Right hindlimb (tissue), 1 donor: ENCODE measurements at regions not wholly inside any gene's neighbourhood (a gene's known extent, or its start where the extent isn't known, plus 50 kb on each side); places are given as distances from the start of the nearest gene placed in this dataset.

ENCODE experiments used
- DNase-seq: peaks from one replicate; pipeline ENCODE4 v3.0.0-alpha.2; 2018

- DNase-seq = no peak
These were observed 174.3 kb upstream of the TNFAIP3 start for GRCh38 chr6:137692806-137693205.

GRCh38 chr6:137693711-137694110, 173.3 kb upstream of the TNFAIP3 start:
- no peak for DNase-seq

GRCh38 chr6:137696765-137697164, 170.3 kb upstream of the TNFAIP3 start:
- DNase-seq = no peak

GRCh38 chr6:137697267-137697938, 169.7 kb upstream of the TNFAIP3 start:
- DNase-seq = no peak

- no peak for DNase-seq
These were observed 168.4 kb upstream of the TNFAIP3 start for GRCh38 chr6:137698636-137699030.

- DNase-seq = no peak
These were observed 167.9 kb upstream of the TNFAIP3 start for GRCh38 chr6:137699031-137699683.

- no peak for DNase-seq
These were observed 166.9 kb upstream of the TNFAIP3 start for GRCh38 chr6:137700161-137700560.

- no peak for DNase-seq
These were observed 166.1 kb upstream of the TNFAIP3 start for GRCh38 chr6:137700751-137701477.

- no peak for DNase-seq
These were observed 165.1 kb upstream of the TNFAIP3 start for GRCh38 chr6:137701942-137702341.

GRCh38 chr6:137702791-137703424, 164.2 kb upstream of the TNFAIP3 start:
- no peak for DNase-seq

- DNase-seq = no peak
These were observed 162.3 kb upstream of the TNFAIP3 start for GRCh38 chr6:137704802-137705159.

- DNase-seq = peak; percentile 71
These were observed 161.6 kb upstream of the TNFAIP3 start for GRCh38 chr6:137705160-137706082.

GRCh38 chr6:137706083-137706750, 160.8 kb upstream of the TNFAIP3 start:
- DNase-seq = no peak

- no peak for DNase-seq
These were observed 159.9 kb upstream of the TNFAIP3 start for GRCh38 chr6:137707038-137707589.

- peak; percentile 59 for DNase-seq
These were observed 159.3 kb upstream of the TNFAIP3 start for GRCh38 chr6:137707590-137708360.

GRCh38 chr6:137708481-137708880, 158.6 kb upstream of the TNFAIP3 start:
- no peak for DNase-seq

GRCh38 chr6:137709424-137710236, 157.4 kb upstream of the TNFAIP3 start:
- DNase-seq = no peak

- no peak for DNase-seq
These were observed 155.1 kb upstream of the TNFAIP3 start for GRCh38 chr6:137711972-137712371.

GRCh38 chr6:137712587-137712986, 154.5 kb upstream of the TNFAIP3 start:
- no peak for DNase-seq

- no peak for DNase-seq
These were observed 151.4 kb upstream of the TNFAIP3 start for GRCh38 chr6:137715589-137716045.
